ENCODE measurements at regions not wholly inside any gene's neighbourhood (a gene's known extent, or its start where the extent isn't known, plus 50 kb on each side); places are given as distances from the start of the nearest gene placed in this dataset.

DNA sequence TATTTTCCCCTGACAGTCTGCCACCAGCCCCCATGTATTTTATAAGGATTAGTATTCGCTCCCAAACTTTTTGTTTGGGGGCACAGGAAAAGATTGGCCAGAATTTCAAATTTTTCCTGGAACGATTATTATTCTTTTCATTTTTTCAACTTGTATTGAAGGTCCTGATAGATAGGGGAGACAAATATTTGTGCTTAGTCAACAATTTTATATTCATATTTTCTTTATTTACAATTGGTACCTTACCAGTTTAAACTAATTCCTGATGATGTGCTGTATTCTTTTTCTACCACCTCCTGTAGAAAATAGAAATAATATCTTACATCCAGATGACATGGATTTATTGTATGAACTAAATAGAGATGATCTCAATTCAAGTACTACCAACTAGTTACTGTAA lies 60.7 kb upstream of the TSLP start:
- no peak overlapping the region for H3K4me3 ChIP-seq (replicated peaks in 1 of 2; ENCODE audit: low read depth in 2 of 2, low read length in 2 of 2)
- no peak for DNase-seq (ENCODE audit: low read depth in 2 of 2)
- TF ChIP-seq, protein P1, sequence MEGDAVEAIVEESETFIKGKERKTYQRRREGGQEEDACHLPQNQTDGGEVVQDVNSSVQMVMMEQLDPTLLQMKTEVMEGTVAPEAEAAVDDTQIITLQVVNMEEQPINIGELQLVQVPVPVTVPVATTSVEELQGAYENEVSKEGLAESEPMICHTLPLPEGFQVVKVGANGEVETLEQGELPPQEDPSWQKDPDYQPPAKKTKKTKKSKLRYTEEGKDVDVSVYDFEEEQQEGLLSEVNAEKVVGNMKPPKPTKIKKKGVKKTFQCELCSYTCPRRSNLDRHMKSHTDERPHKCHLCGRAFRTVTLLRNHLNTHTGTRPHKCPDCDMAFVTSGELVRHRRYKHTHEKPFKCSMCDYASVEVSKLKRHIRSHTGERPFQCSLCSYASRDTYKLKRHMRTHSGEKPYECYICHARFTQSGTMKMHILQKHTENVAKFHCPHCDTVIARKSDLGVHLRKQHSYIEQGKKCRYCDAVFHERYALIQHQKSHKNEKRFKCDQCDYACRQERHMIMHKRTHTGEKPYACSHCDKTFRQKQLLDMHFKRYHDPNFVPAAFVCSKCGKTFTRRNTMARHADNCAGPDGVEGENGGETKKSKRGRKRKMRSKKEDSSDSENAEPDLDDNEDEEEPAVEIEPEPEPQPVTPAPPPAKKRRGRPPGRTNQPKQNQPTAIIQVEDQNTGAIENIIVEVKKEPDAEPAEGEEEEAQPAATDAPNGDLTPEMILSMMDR (IDR thresholded peaks at IDR 0.05; ENCODE audit: low read depth, low read length): no peak

DNA sequence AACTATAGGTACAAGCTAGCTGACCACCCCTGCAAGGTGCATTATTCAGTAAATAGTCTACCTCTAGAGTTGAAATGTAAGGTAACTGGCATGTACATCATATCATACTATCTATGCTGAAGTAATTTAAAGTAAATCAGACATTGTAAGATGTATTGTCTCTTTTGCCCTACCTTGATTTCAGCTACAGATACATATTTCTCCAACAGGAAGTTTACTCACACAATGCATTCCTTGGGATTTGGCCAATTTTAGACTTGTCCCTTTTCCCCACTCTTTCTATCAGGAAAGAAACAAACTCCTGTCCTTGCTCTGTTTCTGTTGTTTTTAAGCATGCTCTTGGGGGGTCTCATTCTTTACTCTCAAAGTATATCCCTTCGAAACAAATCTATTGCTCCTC lies 58.5 kb upstream of the TSLP start:
- no peak overlapping the region for H3K4me3 ChIP-seq (replicated peaks in 1 of 2; ENCODE audit: low read depth in 2 of 2, low read length in 2 of 2)
- TF ChIP-seq, protein P1 (IDR thresholded peaks at IDR 0.05; ENCODE audit: low read depth, low read length): no peak
- peak; percentile 36 to 68 for DNase-seq (ENCODE audit: low read depth in 2 of 2)

DNA sequence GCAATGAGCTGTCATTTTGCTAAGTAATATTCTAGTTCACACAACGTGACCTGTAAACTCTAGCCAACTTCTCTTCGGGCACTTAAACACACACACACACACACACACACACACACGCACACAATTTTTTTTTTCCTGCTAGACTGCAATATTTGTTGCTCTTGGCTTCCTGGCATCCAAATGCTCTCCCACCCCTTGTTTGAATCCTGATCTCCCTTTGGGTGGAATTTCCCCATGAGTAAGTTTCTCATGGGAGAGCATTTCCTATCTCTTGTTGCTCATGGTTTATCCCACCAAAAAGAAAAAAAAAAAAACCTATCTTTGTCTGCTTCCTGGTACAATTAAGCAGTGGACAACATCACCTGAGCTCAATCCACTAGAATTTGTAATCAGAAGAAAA lies 54.7 kb upstream of the TSLP start:
- DNase-seq (ENCODE audit: low read depth in 2 of 2): peak; percentile 79 to 92
- TF ChIP-seq, protein P1 (IDR thresholded peaks at IDR 0.05; ENCODE audit: low read depth, low read length): no peak
- no peak overlapping the region for H3K4me3 ChIP-seq (replicated peaks in 1 of 2; ENCODE audit: low read depth in 2 of 2, low read length in 2 of 2)

DNA sequence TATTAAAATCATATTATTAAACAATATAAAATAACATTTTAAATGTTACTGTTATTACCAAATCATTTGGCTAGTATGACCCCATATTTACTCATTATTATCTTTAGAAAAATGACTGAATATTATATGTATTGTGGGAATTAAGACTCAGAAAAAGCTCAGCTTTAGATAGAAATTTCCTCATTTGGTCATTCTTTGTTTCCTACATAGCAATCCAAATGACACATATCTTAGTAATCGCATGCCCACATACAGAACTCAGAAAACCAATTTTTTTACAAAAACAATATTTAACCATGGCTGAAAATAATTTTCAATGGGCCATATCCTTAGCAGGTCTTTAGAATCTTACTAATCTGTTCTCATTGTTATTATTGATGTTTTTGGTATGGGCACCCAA lies 53.8 kb upstream of the TSLP start:
- TF ChIP-seq, protein P1 (IDR thresholded peaks at IDR 0.05; ENCODE audit: low read depth, low read length): no peak
- peak in 1 of 2 donors; percentile 83 for DNase-seq (ENCODE audit: low read depth in 2 of 2)
- H3K4me3 ChIP-seq (replicated peaks in 1 of 2; ENCODE audit: low read depth in 2 of 2, low read length in 2 of 2): no peak overlapping the region
